ENCODE measurements at regions not wholly inside any gene's neighbourhood (a gene's known extent, or its start where the extent isn't known, plus 50 kb on each side); places are given as distances from the start of the nearest gene placed in this dataset.
A peak's percentile ranks its signal among the peaks of the same experiment; 100 is the strongest.

GRCh38 chr3:90011596-90011995 is 904.2 kb downstream of the EPHA3 start:
- DNase-seq (ENCODE audit: low read depth), result no peak
- TF ChIP-seq CTCF (conservative IDR thresholded peaks at IDR 0.05; ENCODE audit: low read depth, low read length), result no peak
- no peak overlapping the region for H3K4me3 ChIP-seq (ENCODE audit: low read depth, low read length)

- no peak overlapping the region for H3K4me3 ChIP-seq (ENCODE audit: low read depth, low read length)
- TF ChIP-seq CTCF (conservative IDR thresholded peaks at IDR 0.05; ENCODE audit: low read depth, low read length), result no peak
- no peak for DNase-seq (ENCODE audit: low read depth)
Observed at GRCh38 chr3:90011996-90012395, 904.6 kb downstream of the EPHA3 start.

- no peak overlapping the region for H3K4me3 ChIP-seq (ENCODE audit: low read depth, low read length)
- peak; percentile 84 for DNase-seq (ENCODE audit: low read depth)
- no peak for TF ChIP-seq CTCF (conservative IDR thresholded peaks at IDR 0.05; ENCODE audit: low read depth, low read length)
Observed at GRCh38 chr3:90015688-90016356, 908.4 kb downstream of the EPHA3 start.

GRCh38 chr3:90016555-90016954 is 909.1 kb downstream of the EPHA3 start:
- no peak for TF ChIP-seq CTCF (conservative IDR thresholded peaks at IDR 0.05; ENCODE audit: low read depth, low read length)
- H3K4me3 ChIP-seq (ENCODE audit: low read depth, low read length), result no peak overlapping the region
- DNase-seq (ENCODE audit: low read depth), result no peak

- DNase-seq (ENCODE audit: low read depth), result peak; percentile 20
- no peak for TF ChIP-seq CTCF (conservative IDR thresholded peaks at IDR 0.05; ENCODE audit: low read depth, low read length)
Observed at GRCh38 chr3:90018779-90019178, 911.4 kb downstream of the EPHA3 start.

GRCh38 chr3:90025019-90025418 is 917.6 kb downstream of the EPHA3 start:
- TF ChIP-seq CTCF (conservative IDR thresholded peaks at IDR 0.05; ENCODE audit: low read depth, low read length), result no peak
- no peak overlapping the region for H3K4me3 ChIP-seq (ENCODE audit: low read depth, low read length)
- DNase-seq (ENCODE audit: low read depth), result no peak

More at GRCh38 chr3:90018779-90019178, 911.4 kb downstream of the EPHA3 start:
- no peak overlapping the region for H3K4me3 ChIP-seq (ENCODE audit: low read depth, low read length)

- DNase-seq (ENCODE audit: low read depth), result no peak
- no peak for TF ChIP-seq CTCF (conservative IDR thresholded peaks at IDR 0.05; ENCODE audit: low read depth, low read length)
- no peak overlapping the region for H3K4me3 ChIP-seq (ENCODE audit: low read depth, low read length)
Observed at GRCh38 chr3:90026406-90026805, 919.0 kb downstream of the EPHA3 start.

All from choroid plexus epithelial cell (primary cell).